ENCODE measurements at regions not wholly inside any gene's neighbourhood (a gene's known extent, or its start where the extent isn't known, plus 50 kb on each side); places are given as distances from the start of the nearest gene placed in this dataset.

- DNase-seq: no peak
These were observed 346.8 kb downstream of the STK39 start for GRCh38 chr2:167900435-167901114.

GRCh38 chr2:167898340-167898739, 349.1 kb downstream of the STK39 start:
- no peak for DNase-seq

GRCh38 chr2:167891841-167892240, 355.6 kb downstream of the STK39 start:
- no peak for DNase-seq

GRCh38 chr2:167890739-167891138, 356.7 kb downstream of the STK39 start:
- no peak for DNase-seq

- DNase-seq: no peak
These were observed 367.0 kb downstream of the STK39 start for GRCh38 chr2:167880415-167880814.

GRCh38 chr2:167875529-167875928, 371.9 kb downstream of the STK39 start:
- no peak for DNase-seq

- DNase-seq: no peak
These were observed 372.6 kb downstream of the STK39 start for GRCh38 chr2:167874812-167875211.

GRCh38 chr2:167871286-167871685, 376.1 kb downstream of the STK39 start:
- DNase-seq: no peak

- DNase-seq: no peak
These were observed 378.2 kb downstream of the STK39 start for GRCh38 chr2:167869200-167869599.

GRCh38 chr2:167863377-167863776, 384.0 kb downstream of the STK39 start:
- no peak for DNase-seq

GRCh38 chr2:167862782-167863181, 384.6 kb downstream of the STK39 start:
- no peak for DNase-seq

- no peak for DNase-seq
These were observed 385.1 kb downstream of the STK39 start for GRCh38 chr2:167862296-167862695.

GRCh38 chr2:167861574-167862193, 385.7 kb downstream of the STK39 start:
- DNase-seq: no peak

- no peak for DNase-seq
These were observed 387.3 kb downstream of the STK39 start for GRCh38 chr2:167860082-167860481.

- no peak for DNase-seq
These were observed 387.7 kb downstream of the STK39 start for GRCh38 chr2:167859676-167860075.

- DNase-seq: no peak
These were observed 389.3 kb downstream of the STK39 start for GRCh38 chr2:167858086-167858485.

- DNase-seq: no peak
These were observed 390.0 kb downstream of the STK39 start for GRCh38 chr2:167857416-167857815.

GRCh38 chr2:167856190-167856589, 391.2 kb downstream of the STK39 start:
- DNase-seq: no peak

- DNase-seq: no peak
These were observed 392.2 kb downstream of the STK39 start for GRCh38 chr2:167855211-167855610.

- DNase-seq: no peak
These were observed 393.7 kb downstream of the STK39 start for GRCh38 chr2:167853717-167854116.

- no peak for DNase-seq
These were observed 395.5 kb downstream of the STK39 start for GRCh38 chr2:167851876-167852275.

GRCh38 chr2:167851323-167851860, 396.0 kb downstream of the STK39 start:
- no peak for DNase-seq

GRCh38 chr2:167844714-167845530, 402.5 kb downstream of the STK39 start:
- DNase-seq: no peak

GRCh38 chr2:167843657-167844056, 403.7 kb downstream of the STK39 start:
- no peak for DNase-seq

Measured in dermis blood vessel endothelial cell (primary cell).